Psoas muscle (tissue), 7 donors: ENCODE measurements at regions not wholly inside any gene's neighbourhood (a gene's known extent, or its start where the extent isn't known, plus 50 kb on each side); places are given as distances from the start of the nearest gene placed in this dataset.

Source experiments
- ATAC-seq, 4 donors: fragments of 200-7000 bp; cut with Tn5 transposase; one replicate each; pipeline ENCODE4 v1.9.1; 2020; ENCODE audit warnings: moderate library complexity in 3 of 4, mild to moderate bottlenecking in 2 of 4
- DNase-seq, 2 donors: peaks; one replicate each; pipeline ENCODE4 v3.0.0-alpha.2; 2020
- H3K27ac ChIP-seq: fragments of 200-600 bp; one replicate; pipeline ENCODE4 v1.8.0; 2022
- H3K27me3 ChIP-seq, 3 donors: fragments of 200-600 bp in 1 of 3; one replicate each; pipeline versions ENCODE4 v1.6.1 to v1.8.0; 2013 to 2022; ENCODE audit warnings: low read length in 2 of 3, mild to moderate bottlenecking in 2 of 3, moderate library complexity in 1 of 3; ENCODE audit not compliant: insufficient read depth in 3 of 3
- H3K36me3 ChIP-seq, 2 donors: fragments of 200-600 bp in 1 of 2; one replicate each; pipeline versions ENCODE4 v1.6.1 to v1.8.0; 2013 to 2022; ENCODE audit warnings: low read depth in 1 of 2, mild to moderate bottlenecking in 1 of 2, moderate library complexity in 1 of 2; ENCODE audit not compliant: insufficient read depth in 1 of 2
- H3K4me1 ChIP-seq: fragments of 200-600 bp; one replicate; pipeline ENCODE4 v1.8.0; 2022
- H3K4me3 ChIP-seq: fragments of 200-600 bp; one replicate; pipeline ENCODE4 v1.8.0; 2022; ENCODE audit warnings: mild to moderate bottlenecking
- H3K9me3 ChIP-seq: fragments of 200-600 bp; one replicate; pipeline ENCODE4 v1.8.0; 2022
- CTCF ChIP-seq: fragments of 200-600 bp; IDR thresholded peaks from one replicate; pipeline ENCODE4 v1.8.0; 2022; ENCODE audit warnings: antibody characterized with exemption
- WGBS, 3 donors: extraction: QIAGEN DNeasy Blood & Tissue Kit; methylation state at CpG; one replicate each; pipeline versions ENCODE4 v1.1.6 to v1.1.7; 2013; 5-methylcytosine and 5-hydroxymethylcytosine counted together
- intact Hi-C, 2 donors: fragments of 100-400 bp; cut with DNase I; formaldehyde crosslinking; loops; one replicate each; pipeline versions ENCODE4 v1.11.0 to v1.14.2; 2022
- donor health status: healthy with polysubstance abuse.
- donor health status: DM: no; HTN: no; CAD: no; lungs with moderate emphysema.
- donor health status: Bipolar disorder and iron deficiency.
- donor health status: healthy.
- donor health status: DM: yes; HTN: yes; CAD: no.
- donor health status: DM: no; HTN: no; CAD: no.
- donor health status: DM: yes; HTN: yes; CAD: no.

- H3K9me3 ChIP-seq = peaks cover 1% of the 10 kb centered on the region
- H3K27ac ChIP-seq = no peak overlapping the region
- peaks cover 0 to 4% (median 0%) of the 10 kb centered on the region in 3 donors for H3K27me3 ChIP-seq
- intact Hi-C loops = loop anchor here in 1 of 2 donors (5.0 to 10.0 kb wide), 2 partner anchors 127 to 214 kb away; partner anchors contain the start of gene SNRK
- peaks cover 9% of the 10 kb centered on the region for H3K4me1 ChIP-seq
- no peak for TF ChIP-seq CTCF
- no peak for ATAC-seq
- DNase-seq = no peak
- WGBS, 3 donors = 89 to 100% (median 96%) methylated on average over 1 of the region's 1 CpG
- no peak overlapping the region for H3K4me3 ChIP-seq
- H3K36me3 ChIP-seq = no peaks in the 10 kb centered on the region
Measured at GRCh38 chr3:43160664-43161063, 54.8 kb upstream of the POMGNT2 start.

GRCh38 chr3:43159876-43160255 lies 54.0 kb upstream of the POMGNT2 start:
- no peaks in the 10 kb centered on the region for H3K36me3 ChIP-seq
- no peaks in the 10 kb centered on the region for H3K9me3 ChIP-seq
- no peak for TF ChIP-seq CTCF
- WGBS, 3 donors = 56 to 68% (median 61%) methylated on average over 3 of the region's 3 CpGs
- H3K27ac ChIP-seq = no peak overlapping the region
- peaks cover 9% of the 10 kb centered on the region for H3K4me1 ChIP-seq
- ATAC-seq (no peak), DNase-seq (no peak)
- intact Hi-C loops = loop anchor here (5.0 to 10.0 kb wide), 5 partner anchors 127 to 342 kb away; partner anchors contain the start of gene SNRK (in 1 of the 2)
- H3K4me3 ChIP-seq = no peak overlapping the region
- peaks cover 0 to 4% (median 0%) of the 10 kb centered on the region in 3 donors for H3K27me3 ChIP-seq

- intact Hi-C loops = loop anchor here (5.0 to 10.0 kb wide), 3 partner anchors 197 to 343 kb away; no protein-coding TSS in a partner anchor
- peaks cover 0 to 4% (median 0%) of the 10 kb centered on the region in 3 donors for H3K27me3 ChIP-seq
- ATAC-seq (no peak), DNase-seq (no peak)
- H3K4me1 ChIP-seq = peaks cover 9% of the 10 kb centered on the region
- no peaks in the 10 kb centered on the region for H3K36me3 ChIP-seq
- no peak for TF ChIP-seq CTCF
- WGBS, 3 donors = 77 to 86% (median 77%) methylated on average over 8 of the region's 8 CpGs
- no peak overlapping the region for H3K4me3 ChIP-seq
- no peak overlapping the region for H3K27ac ChIP-seq
- H3K9me3 ChIP-seq = no peaks in the 10 kb centered on the region
Measured at GRCh38 chr3:43159131-43159875, 53.4 kb upstream of the POMGNT2 start.

GRCh38 chr3:43156812-43157455 lies 51.1 kb upstream of the POMGNT2 start:
- H3K27me3 ChIP-seq = peaks cover 0 to 4% (median 0%) of the 10 kb centered on the region in 3 donors
- intact Hi-C loops = loop anchor here (5.0 to 10.0 kb wide), 3 partner anchors 195 to 345 kb away; no protein-coding TSS in a partner anchor
- H3K9me3 ChIP-seq = no peaks in the 10 kb centered on the region
- DNase-seq = no peak
- H3K36me3 ChIP-seq = no peaks in the 10 kb centered on the region
- ATAC-seq = no peak
- TF ChIP-seq CTCF = no peak
- peaks cover 6% of the 10 kb centered on the region for H3K4me1 ChIP-seq
- WGBS, 3 donors = 73 to 81% (median 81%) methylated on average over 5 of the region's 5 CpGs
- no peak overlapping the region for H3K27ac ChIP-seq
- no peak overlapping the region for H3K4me3 ChIP-seq
